GM12891 (cell line): ENCODE measurements at regions not wholly inside any gene's neighbourhood (a gene's known extent, or its start where the extent isn't known, plus 50 kb on each side); places are given as distances from the start of the nearest gene placed in this dataset.

Source experiments
- PAX5 ChIP-seq: IDR thresholded peaks from 2 replicates; pipeline ENCODE4 v1.6.1; 2011; ENCODE audit warnings: low read length, moderate library complexity, mild to moderate bottlenecking; ENCODE audit not compliant: insufficient read depth, severe bottlenecking
- POLR2A ChIP-seq: IDR thresholded peaks from 2 replicates; pipeline ENCODE4 v1.6.1; 2011; ENCODE audit warnings: low read depth, low read length, control low read depth

GRCh38 chr6:102501615-102502014 is 1108.1 kb downstream of the GRIK2 start:
- TF ChIP-seq POLR2A = no peak
- TF ChIP-seq PAX5 = no peak
